NCI-H1930 (cell line): ENCODE measurements at regions not wholly inside any gene's neighbourhood (a gene's known extent, or its start where the extent isn't known, plus 50 kb on each side); places are given as distances from the start of the nearest gene placed in this dataset.

Source experiments
- DNase-seq, 2 experiments: peaks; one replicate each; lab custom pipeline; 2025; lab: John Stamatoyannopoulos, UW

- no peak for DNase-seq
Observed at GRCh38 chr4:30450474-30450873, 269.7 kb upstream of the PCDH7 start.

GRCh38 chr4:30454504-30454903, 265.7 kb upstream of the PCDH7 start:
- DNase-seq, result no peak

- no peak for DNase-seq
Observed at GRCh38 chr4:30456716-30457115, 263.5 kb upstream of the PCDH7 start.

- DNase-seq, result no peak
Observed at GRCh38 chr4:30460818-30461217, 259.4 kb upstream of the PCDH7 start.

- DNase-seq, result no peak
Observed at GRCh38 chr4:30461218-30461617, 259.0 kb upstream of the PCDH7 start.

GRCh38 chr4:30462445-30463090, 257.6 kb upstream of the PCDH7 start:
- no peak for DNase-seq

GRCh38 chr4:30471861-30472260, 248.3 kb upstream of the PCDH7 start:
- no peak for DNase-seq

- DNase-seq, result no peak
Observed at GRCh38 chr4:30473225-30473624, 246.9 kb upstream of the PCDH7 start.

GRCh38 chr4:30495251-30495650, 224.9 kb upstream of the PCDH7 start:
- DNase-seq, result no peak

GRCh38 chr4:30495651-30496310, 224.4 kb upstream of the PCDH7 start:
- no peak for DNase-seq

- DNase-seq, result no peak
Observed at GRCh38 chr4:30511751-30512150, 208.4 kb upstream of the PCDH7 start.

- DNase-seq, result peak; percentile 2 to 10
Observed at GRCh38 chr4:30518211-30518610, 202.0 kb upstream of the PCDH7 start.

GRCh38 chr4:30525662-30526315, 194.4 kb upstream of the PCDH7 start:
- DNase-seq, result no peak

GRCh38 chr4:30535255-30535654, 184.9 kb upstream of the PCDH7 start:
- no peak for DNase-seq

GRCh38 chr4:30536231-30536630, 183.9 kb upstream of the PCDH7 start:
- DNase-seq, result no peak

- DNase-seq, result no peak
Observed at GRCh38 chr4:30537456-30537855, 182.7 kb upstream of the PCDH7 start.

- DNase-seq, result no peak
Observed at GRCh38 chr4:30538794-30539193, 181.4 kb upstream of the PCDH7 start.

- no peak for DNase-seq
Observed at GRCh38 chr4:30543057-30543456, 177.1 kb upstream of the PCDH7 start.

GRCh38 chr4:30553151-30553550, 167.0 kb upstream of the PCDH7 start:
- no peak for DNase-seq

- DNase-seq, result no peak
Observed at GRCh38 chr4:30553706-30554105, 166.5 kb upstream of the PCDH7 start.

- no peak for DNase-seq
Observed at GRCh38 chr4:30555775-30556174, 164.4 kb upstream of the PCDH7 start.

- DNase-seq, result no peak
Observed at GRCh38 chr4:30559481-30559880, 160.7 kb upstream of the PCDH7 start.

GRCh38 chr4:30586850-30587249, 133.3 kb upstream of the PCDH7 start:
- no peak for DNase-seq
